Lower lobe of right lung (tissue), 2 donors: ENCODE measurements at regions not wholly inside any gene's neighbourhood (a gene's known extent, or its start where the extent isn't known, plus 50 kb on each side); places are given as distances from the start of the nearest gene placed in this dataset.

ENCODE experiments used
- ATAC-seq, 2 donors: fragments of 200-7000 bp; cut with Tn5 transposase; one replicate each; pipeline ENCODE4 v1.9.1; 2020 to 2022; ENCODE audit warnings: mild to moderate bottlenecking in 2 of 2, moderate library complexity in 2 of 2
- DNase-seq: peaks from one replicate; pipeline ENCODE4 v3.0.0-alpha.2; 2020
- H3K27ac ChIP-seq: fragments of 200-600 bp; one replicate; pipeline ENCODE4 v1.8.0; 2022
- H3K27me3 ChIP-seq: fragments of 200-600 bp; one replicate; pipeline ENCODE4 v1.8.0; 2022; ENCODE audit warnings: low read depth
- H3K36me3 ChIP-seq: fragments of 200-600 bp; one replicate; pipeline ENCODE4 v1.8.0; 2022; ENCODE audit warnings: mild to moderate bottlenecking
- H3K4me1 ChIP-seq: fragments of 200-600 bp; one replicate; pipeline ENCODE4 v1.8.0; 2022
- H3K4me3 ChIP-seq: fragments of 200-600 bp; one replicate; pipeline ENCODE4 v1.8.0; 2022; ENCODE audit warnings: mild to moderate bottlenecking
- H3K9me3 ChIP-seq: fragments of 200-600 bp; one replicate; pipeline ENCODE4 v1.8.0; 2022
- CTCF ChIP-seq: fragments of 200-600 bp; IDR thresholded peaks from one replicate; pipeline ENCODE4 v1.8.0; 2022; ENCODE audit warnings: antibody characterized with exemption, mild to moderate bottlenecking
- intact Hi-C: fragments of 100-400 bp; cut with DNase I; formaldehyde crosslinking; loops from one replicate; pipeline ENCODE4 v1.11.0; 2022
- donor health status: DM: no; HTN: yes; CAD: no; lungs with severe emphysema.

- Histone ChIP-seq H3K36me3 (no peaks in the 10 kb centered on the region), H3K27me3 (no peaks in the 10 kb centered on the region), H3K4me1 (no peaks in the 10 kb centered on the region), H3K4me3 (no peak overlapping the region), H3K27ac (no peak overlapping the region), H3K9me3 (no peaks in the 10 kb centered on the region)
- intact Hi-C loops: no loop called here
- TF ChIP-seq CTCF: no peak
- DNase-seq: no peak
- no peak for ATAC-seq
These were observed 340.1 kb downstream of the SNAPC1 start for GRCh38 chr14:62102349-62102725.

GRCh38 chr14:62103464-62103863 is 341.2 kb downstream of the SNAPC1 start:
- Histone ChIP-seq H3K9me3 (no peaks in the 10 kb centered on the region), H3K36me3 (no peaks in the 10 kb centered on the region), H3K4me1 (no peaks in the 10 kb centered on the region), H3K4me3 (no peak overlapping the region), H3K27me3 (no peaks in the 10 kb centered on the region), H3K27ac (no peak overlapping the region)
- DNase-seq (no peak), ATAC-seq (no peak)
- intact Hi-C loops: no loop called here
- TF ChIP-seq CTCF: no peak

- intact Hi-C loops: no loop called here
- Histone ChIP-seq H3K4me3 (no peak overlapping the region), H3K27me3 (peaks cover 10% of the 10 kb centered on the region), H3K27ac (no peak overlapping the region), H3K4me1 (no peaks in the 10 kb centered on the region), H3K9me3 (no peaks in the 10 kb centered on the region), H3K36me3 (no peaks in the 10 kb centered on the region)
- ATAC-seq (no peak), DNase-seq (no peak)
- no peak for TF ChIP-seq CTCF
These were observed 348.7 kb downstream of the SNAPC1 start for GRCh38 chr14:62110941-62111340.

- Histone ChIP-seq H3K27me3 (peaks cover 54% of the 10 kb centered on the region), H3K4me3 (peak overlapping the region; percentile 32), H3K36me3 (no peaks in the 10 kb centered on the region), H3K4me1 (peaks cover 11% of the 10 kb centered on the region), H3K27ac (no peak overlapping the region), H3K9me3 (no peaks in the 10 kb centered on the region)
- DNase-seq (peak; percentile 66), ATAC-seq (peak; percentile 89 to 90)
- TF ChIP-seq CTCF: peak; percentile 46
- intact Hi-C loops: no loop called here
These were observed 355.0 kb downstream of the SNAPC1 start for GRCh38 chr14:62117010-62117750.

GRCh38 chr14:62117751-62118105 is 355.5 kb downstream of the SNAPC1 start:
- H3K9me3 ChIP-seq: no peaks in the 10 kb centered on the region
- DNase-seq (no peak), ATAC-seq (peak in 1 of 2 donors; percentile 13)
- H3K4me3 ChIP-seq: peak overlapping the region; percentile 32
- TF ChIP-seq CTCF: no peak
- intact Hi-C loops: no loop called here
- H3K36me3 ChIP-seq: no peaks in the 10 kb centered on the region
- no peak overlapping the region for H3K27ac ChIP-seq
- peaks cover 11% of the 10 kb centered on the region for H3K4me1 ChIP-seq
- H3K27me3 ChIP-seq: peaks cover 54% of the 10 kb centered on the region
